NCI-H345 (cell line): ENCODE measurements at regions not wholly inside any gene's neighbourhood (a gene's known extent, or its start where the extent isn't known, plus 50 kb on each side); places are given as distances from the start of the nearest gene placed in this dataset.

ENCODE experiments used
- DNase-seq: peaks from one replicate; lab custom pipeline; 2025; lab: John Stamatoyannopoulos, UW

- DNase-seq, result no peak
These were observed 111.0 kb upstream of the SLC25A48 start for GRCh38 chr5:135723491-135723890.

GRCh38 chr5:135721548-135722090 lies 112.8 kb upstream of the SLC25A48 start:
- DNase-seq, result no peak

GRCh38 chr5:135720191-135720590 lies 114.3 kb upstream of the SLC25A48 start:
- DNase-seq, result no peak

- DNase-seq, result no peak
These were observed 114.9 kb upstream of the SLC25A48 start for GRCh38 chr5:135719428-135720063.

GRCh38 chr5:135718651-135719050 lies 115.8 kb upstream of the SLC25A48 start:
- DNase-seq, result no peak

- no peak for DNase-seq
These were observed 116.3 kb upstream of the SLC25A48 start for GRCh38 chr5:135718151-135718550.

- DNase-seq, result no peak
These were observed 119.0 kb upstream of the SLC25A48 start for GRCh38 chr5:135715267-135716055.

- no peak for DNase-seq
These were observed 120.2 kb upstream of the SLC25A48 start for GRCh38 chr5:135714126-135714894.

- no peak for DNase-seq
These were observed 121.1 kb upstream of the SLC25A48 start for GRCh38 chr5:135713161-135713915.

- no peak for DNase-seq
These were observed 122.6 kb upstream of the SLC25A48 start for GRCh38 chr5:135711911-135712310.

GRCh38 chr5:135710045-135710675 lies 124.3 kb upstream of the SLC25A48 start:
- DNase-seq, result no peak

- DNase-seq, result no peak
These were observed 125.3 kb upstream of the SLC25A48 start for GRCh38 chr5:135709208-135709575.

- no peak for DNase-seq
These were observed 125.8 kb upstream of the SLC25A48 start for GRCh38 chr5:135708481-135709207.

- no peak for DNase-seq
These were observed 127.2 kb upstream of the SLC25A48 start for GRCh38 chr5:135707302-135707701.

- no peak for DNase-seq
These were observed 127.6 kb upstream of the SLC25A48 start for GRCh38 chr5:135706893-135707292.

- no peak for DNase-seq
These were observed 127.7 kb upstream of the CXCL14 start for GRCh38 chr5:135706474-135706873.

GRCh38 chr5:135705941-135706466 lies 127.2 kb upstream of the CXCL14 start:
- DNase-seq, result no peak

GRCh38 chr5:135705141-135705631 lies 126.4 kb upstream of the CXCL14 start:
- DNase-seq, result no peak

GRCh38 chr5:135704616-135705015 lies 125.8 kb upstream of the CXCL14 start:
- DNase-seq, result no peak

- DNase-seq, result no peak
These were observed 124.3 kb upstream of the CXCL14 start for GRCh38 chr5:135703016-135703550.
